K562 (cell line): ENCODE measurements at regions not wholly inside any gene's neighbourhood (a gene's known extent, or its start where the extent isn't known, plus 50 kb on each side); places are given as distances from the start of the nearest gene placed in this dataset.
A peak's percentile ranks its signal among the peaks of the same experiment; 100 is the strongest.

Experiments
- ATAC-seq: fragments of 200-7000 bp; cut with Tn5 transposase; 3 replicates; pipeline ENCODE4 v1.9.1; 2020; ENCODE audit warnings: moderate library complexity
- BruUV-seq: library from RNA; stranded (reverse); fragments of 400-500 nt; replicated peaks from 2 replicates; lab custom pipeline; 2021; lab: Mats Ljungman, UMichigan
- CTCF ChIA-PET: fragments of 300-600 bp; formaldehyde crosslinking; extraction: SDS; loops from one replicate; lab custom pipeline; 2021; ENCODE audit warnings: low intra/inter-chr PET ratio; lab: Yijun Ruan, JAX
- POLR2A ChIA-PET: fragments of 300-600, 350-650 bp; sonication (Branson Sonifier 250); formaldehyde crosslinking; extraction: SDS; loops from one replicate; lab custom pipeline; 2021; ENCODE audit warnings: antibody characterized with exemption, inconsistent platforms; lab: Yijun Ruan, JAX
- DNase-seq, 4 experiments: peaks; one replicate each; pipeline versions ENCODE4 v3.0.0 to v3.0.0-alpha.2; 2011 to 2018; ENCODE audit warnings: low spot score in 3 of 4, mixed read lengths in 3 of 4; ENCODE audit errors: extremely low read depth in 1 of 4
- FAIRE-seq: peaks from 2 replicates; lab custom pipeline; 2011; peaks lifted over from hg19 to GRCh38; lab: Jason Lieb, UNC
- H2AFZ ChIP-seq: 2 replicates; pipeline ENCODE4 v1.6.0; 2011; ENCODE audit warnings: low read depth, low read length, control low read depth, inconsistent platforms
- H3K27ac ChIP-seq: fragments of 200-600 bp; 3 replicates; pipeline ENCODE4 v1.8.0; 2011; ENCODE audit warnings: low read depth, mild to moderate bottlenecking, control low read depth, inconsistent platforms, low read length, moderate library complexity, mixed read lengths; ENCODE audit errors: extremely low read depth
- H3K27me3 ChIP-seq, 2 experiments: fragments of 300-600 bp in 1 of 2; 2 replicates in 1 of 2; 3 replicates in 1 of 2; pipeline versions ENCODE4 v1.6.0 to v1.8.0; 2011; ENCODE audit warnings: inconsistent platforms in 2 of 2, low read length in 2 of 2, mild to moderate bottlenecking in 1 of 2, mixed read lengths in 1 of 2, moderate library complexity in 1 of 2; ENCODE audit not compliant: control insufficient read depth in 2 of 2, insufficient read depth in 2 of 2
- H3K36me3 ChIP-seq: fragments of 300-600 bp; 3 replicates; pipeline ENCODE4 v1.8.0; 2011; ENCODE audit warnings: mild to moderate bottlenecking, low read length, inconsistent platforms; ENCODE audit not compliant: control insufficient read depth, insufficient read depth
- H3K4me1 ChIP-seq, 2 experiments: fragments of 200-600 bp in 1 of 2; replicated peaks in 1 of 2; 2 replicates in 1 of 2; 3 replicates in 1 of 2; pipeline versions ENCODE4 v1.5.1 to v1.8.0; 2011; ENCODE audit warnings: inconsistent platforms in 2 of 2, low read length in 2 of 2, mild to moderate bottlenecking in 1 of 2, mixed read lengths in 1 of 2, moderate library complexity in 1 of 2; ENCODE audit not compliant: control insufficient read depth in 2 of 2, insufficient read depth in 2 of 2
- H3K4me2 ChIP-seq: 2 replicates; pipeline ENCODE4 v1.6.1; 2011; ENCODE audit warnings: low read length, control low read depth, inconsistent platforms, mixed read lengths; ENCODE audit not compliant: insufficient read depth
- H3K4me3 ChIP-seq: fragments of 200-600 bp; sonication (generic), shearing (Covaris generic); 2 replicates; pipeline ENCODE4 v1.5.1; 2016; ENCODE audit warnings: control low read depth, inconsistent platforms
- H3K79me2 ChIP-seq: fragments of 200-600 bp; 3 replicates; pipeline ENCODE4 v1.8.0; 2011; ENCODE audit warnings: low read length, inconsistent platforms; ENCODE audit not compliant: control insufficient read depth, insufficient read depth
- H3K9ac ChIP-seq, 2 experiments: 2 replicates each; pipeline versions ENCODE4 v1.6.0 to v1.6.1; 2011; ENCODE audit warnings: low read depth in 2 of 2, low read length in 2 of 2, control low read depth in 1 of 2, inconsistent platforms in 1 of 2, mild to moderate bottlenecking in 1 of 2, mixed read lengths in 1 of 2; ENCODE audit not compliant: insufficient read depth in 1 of 2
- H3K9me1 ChIP-seq: one replicate; pipeline ENCODE4 v1.6.0; 2011; ENCODE audit warnings: inconsistent platforms, mild to moderate bottlenecking, low read length, moderate library complexity; ENCODE audit not compliant: control insufficient read depth, insufficient read depth
- H3K9me3 ChIP-seq: replicated peaks from 2 replicates; pipeline ENCODE4 v1.5.1; 2011; ENCODE audit warnings: low read depth, low read length, inconsistent platforms; ENCODE audit not compliant: control insufficient read depth, insufficient read depth
- H4K20me1 ChIP-seq: replicated peaks from 2 replicates; pipeline ENCODE4 v1.6.1; 2011; ENCODE audit warnings: low read length, inconsistent platforms, mixed read lengths; ENCODE audit not compliant: control insufficient read depth, insufficient read depth
- CEBPB ChIP-seq: fragments of 450-650 bp; IDR thresholded peaks from 2 replicates; pipeline ENCODE4 v1.6.1; 2016; ENCODE audit warnings: missing genetic modification characterization, missing compliant biosample characterization
- CREBBP ChIP-seq: IDR thresholded peaks from one replicate; pipeline ENCODE4 v1.6.1; 2012; ENCODE audit warnings: low read depth, mild to moderate bottlenecking, control low read depth, inconsistent platforms, low read length
- DIDO1 ChIP-seq: fragments of 450-650 bp; IDR thresholded peaks from 2 replicates; pipeline ENCODE4 v1.6.1; 2016; ENCODE audit warnings: low read depth, missing biosample characterization, missing genetic modification characterization
- MAFF ChIP-seq: IDR thresholded peaks from 2 replicates; pipeline ENCODE4 v1.6.1; 2012; ENCODE audit warnings: low read length, improper control_type of control experiment
- MTA3 ChIP-seq: fragments of 450-650 bp; formaldehyde crosslinking; IDR thresholded peaks from 2 replicates; pipeline ENCODE4 v1.6.1; 2017; ENCODE audit warnings: mild to moderate bottlenecking, borderline replicate concordance
- MXI1 ChIP-seq: IDR thresholded peaks from 2 replicates; pipeline ENCODE4 v1.6.1; 2011; ENCODE audit warnings: low read depth, mild to moderate bottlenecking, improper control_type of control experiment, low read length
- MYNN ChIP-seq, 2 experiments: sonication (generic); formaldehyde crosslinking in 1 of 2; IDR thresholded peaks; 2 replicates each; pipeline versions ENCODE4 v1.5.0 to v1.6.1; 2016 to 2020; ENCODE audit warnings: antibody characterized with exemption in 1 of 2, missing genetic modification reagents in 1 of 2
- NKRF ChIP-seq: fragments of 450-650 bp; IDR thresholded peaks from 2 replicates; pipeline ENCODE4 v1.6.1; 2016; ENCODE audit warnings: borderline replicate concordance
- NR2C1 ChIP-seq, 2 experiments: fragments of 450-650 bp; IDR thresholded peaks; 2 replicates each; pipeline ENCODE4 v1.6.1; 2017; ENCODE audit warnings: mild to moderate bottlenecking in 2 of 2, antibody characterized with exemption in 1 of 2, inconsistent platforms in 1 of 2, missing compliant biosample characterization in 1 of 2, missing genetic modification characterization in 1 of 2
- PRMT5 ChIP-seq: sonication (generic); formaldehyde crosslinking; IDR thresholded peaks from 2 replicates; pipeline ENCODE4 v1.5.0; 2020; ENCODE audit warnings: missing genetic modification reagents
- RNF2 ChIP-seq: sonication (generic); IDR thresholded peaks from 2 replicates; pipeline ENCODE4 v1.6.1; 2016
- SIRT6 ChIP-seq: IDR thresholded peaks from one replicate; pipeline ENCODE4 v1.6.1; 2012; ENCODE audit warnings: low read depth, mild to moderate bottlenecking, control low read depth, inconsistent platforms, low read length, moderate library complexity
- XRCC3 ChIP-seq: fragments of 450-650 bp; IDR thresholded peaks from 2 replicates; pipeline ENCODE4 v1.6.1; 2017; ENCODE audit warnings: mild to moderate bottlenecking, moderate library complexity
- ZKSCAN3 ChIP-seq: fragments of 250-450 bp; sonication (Bioruptor Pico); IDR thresholded peaks from 2 replicates; pipeline ENCODE4 v1.4.0; 2020
- ZNF699 ChIP-seq: fragments of 250-450 bp; sonication (Bioruptor Pico); IDR thresholded peaks from 2 replicates; pipeline ENCODE4 v1.8.0; 2021; ENCODE audit warnings: mild to moderate bottlenecking, moderate library complexity; ENCODE audit not compliant: insufficient replicate concordance
- ZNF79 ChIP-seq: fragments of 250-450 bp; sonication (Bioruptor Pico); IDR thresholded peaks from 2 replicates; pipeline ENCODE4 v1.4.0; 2020; ENCODE audit warnings: low read depth, mild to moderate bottlenecking, moderate library complexity
- WGBS: fragments of 100-300 bp; shearing (Covaris generic); methylation state at CpG from one replicate; pipeline ENCODE4 v1.1.6; 2016; ENCODE audit warnings: low coverage, mixed read lengths; ENCODE audit not compliant: insufficient coverage; ENCODE audit errors: missing lambda C conversion rate; 5-methylcytosine and 5-hydroxymethylcytosine counted together
- in situ Hi-C: fragments of 300-500 bp; cut with MboI; formaldehyde crosslinking; loops from 4 replicates; pipeline ENCODE4 v1.15.0; 2018; ENCODE audit warnings: inconsistent platforms, mixed read lengths
- intact Hi-C: fragments of 100-400 bp; cut with micrococcal nuclease; formaldehyde crosslinking; loops from 2 replicates; pipeline ENCODE4 v1.14.2; 2022
- TF ChIP-seq, protein P1 (sequence below): fragments of 250-450 bp; sonication (Bioruptor Pico); IDR thresholded peaks from 2 replicates; pipeline ENCODE4 v1.8.0; 2022; ENCODE audit warnings: moderate library complexity, mild to moderate bottlenecking, inconsistent platforms
- TF ChIP-seq, protein P2 (sequence below): IDR thresholded peaks from 2 replicates; pipeline ENCODE4 v1.6.1; 2011; ENCODE audit not compliant: insufficient read length; ENCODE audit errors: extremely low read depth

- TF ChIP-seq MYNN (IDR thresholded peaks at IDR 0.05) (no peak), MYNN (CRISPR knock-in tag; IDR thresholded peaks at IDR 0.05) (no peak), ZNF699 (CRISPR knock-in tag) (no peak), ZKSCAN3 (CRISPR knock-in tag) (no peak), MXI1 (no peak), DIDO1 (no peak), CEBPB (tag) (no peak), CREBBP (no peak)
- TF ChIP-seq, protein P1, sequence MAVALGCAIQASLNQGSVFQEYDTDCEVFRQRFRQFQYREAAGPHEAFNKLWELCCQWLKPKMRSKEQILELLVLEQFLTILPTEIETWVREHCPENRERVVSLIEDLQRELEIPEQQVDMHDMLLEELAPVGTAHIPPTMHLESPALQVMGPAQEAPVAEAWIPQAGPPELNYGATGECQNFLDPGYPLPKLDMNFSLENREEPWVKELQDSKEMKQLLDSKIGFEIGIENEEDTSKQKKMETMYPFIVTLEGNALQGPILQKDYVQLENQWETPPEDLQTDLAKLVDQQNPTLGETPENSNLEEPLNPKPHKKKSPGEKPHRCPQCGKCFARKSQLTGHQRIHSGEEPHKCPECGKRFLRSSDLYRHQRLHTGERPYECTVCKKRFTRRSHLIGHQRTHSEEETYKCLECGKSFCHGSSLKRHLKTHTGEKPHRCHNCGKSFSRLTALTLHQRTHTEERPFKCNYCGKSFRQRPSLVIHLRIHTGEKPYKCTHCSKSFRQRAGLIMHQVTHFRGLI (CRISPR knock-in tag) = no peak
- TF ChIP-seq, protein P2, sequence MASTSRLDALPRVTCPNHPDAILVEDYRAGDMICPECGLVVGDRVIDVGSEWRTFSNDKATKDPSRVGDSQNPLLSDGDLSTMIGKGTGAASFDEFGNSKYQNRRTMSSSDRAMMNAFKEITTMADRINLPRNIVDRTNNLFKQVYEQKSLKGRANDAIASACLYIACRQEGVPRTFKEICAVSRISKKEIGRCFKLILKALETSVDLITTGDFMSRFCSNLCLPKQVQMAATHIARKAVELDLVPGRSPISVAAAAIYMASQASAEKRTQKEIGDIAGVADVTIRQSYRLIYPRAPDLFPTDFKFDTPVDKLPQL = no peak
Observed at GRCh38 chr2:191738667-191739066, 60.7 kb downstream of the NABP1 start (continued).

DNA sequence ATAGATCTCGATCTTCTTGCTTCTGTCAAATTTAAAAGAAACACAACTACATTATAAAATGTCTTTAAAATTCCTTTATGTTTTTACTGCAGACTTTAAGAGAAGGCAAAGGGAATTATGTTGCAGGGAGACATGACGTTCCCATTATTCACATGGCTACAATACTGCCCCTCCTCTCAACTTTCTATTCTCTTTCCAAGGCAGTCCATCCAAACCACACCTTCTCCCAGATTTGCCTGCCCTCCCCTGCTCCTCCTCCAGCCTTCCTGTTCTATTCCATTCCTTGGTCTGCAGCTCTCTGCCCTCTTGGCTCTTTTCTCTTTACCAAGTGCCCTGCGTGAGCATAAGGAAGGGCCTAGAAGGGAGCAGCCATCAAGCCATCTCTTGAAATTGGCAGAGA is 61.3 kb downstream of the NABP1 start:
- no peak overlapping the region for H3K9ac ChIP-seq
- H4K20me1 ChIP-seq = no peaks in the 10 kb centered on the region
- H3K79me2 ChIP-seq = no peaks in the 10 kb centered on the region
- H3K9me1 ChIP-seq = no peaks in the 10 kb centered on the region
- no peaks in the 10 kb centered on the region for H3K27me3 ChIP-seq
- FAIRE-seq = no peak
- no peak for TF ChIP-seq RNF2
- no peak for TF ChIP-seq MTA3
- no peak for TF ChIP-seq SIRT6
- TF ChIP-seq MAFF = no peak
- no peak for TF ChIP-seq XRCC3
- no peak for TF ChIP-seq NR2C1 (IDR thresholded peaks at IDR 0.05)
- TF ChIP-seq NR2C1 (tag; IDR thresholded peaks at IDR 0.05) = no peak
- TF ChIP-seq ZNF79 (CRISPR knock-in tag) = no peak
- TF ChIP-seq NKRF = no peak
- TF ChIP-seq PRMT5 (CRISPR knock-in tag) = no peak
- no peak overlapping the region for H3K27ac ChIP-seq
- H3K4me3 ChIP-seq = no peak overlapping the region
- no peak for ATAC-seq
- CTCF ChIA-PET = no interaction called here
- DNase-seq = no peak
- no peaks in the 10 kb centered on the region for H3K36me3 ChIP-seq
- intact Hi-C loops (no loop called here), in situ Hi-C loops (no loop called here)
- no TSS peak for BruUV-seq
- 28% methylated on average over 3 of the region's 3 CpGs for WGBS
- POLR2A ChIA-PET = no interaction called here
- H3K9me3 ChIP-seq = no peaks in the 10 kb centered on the region
- no peak overlapping the region for H3K4me2 ChIP-seq
- H2AFZ ChIP-seq = peak overlapping the region; percentile 45; the same call in 1 of the 2 replicates
- H3K4me1 ChIP-seq = no peaks in the 10 kb centered on the region; a peak in 2 of 5 replicates
